ENCODE measurements at regions not wholly inside any gene's neighbourhood (a gene's known extent, or its start where the extent isn't known, plus 50 kb on each side); places are given as distances from the start of the nearest gene placed in this dataset.

DNA sequence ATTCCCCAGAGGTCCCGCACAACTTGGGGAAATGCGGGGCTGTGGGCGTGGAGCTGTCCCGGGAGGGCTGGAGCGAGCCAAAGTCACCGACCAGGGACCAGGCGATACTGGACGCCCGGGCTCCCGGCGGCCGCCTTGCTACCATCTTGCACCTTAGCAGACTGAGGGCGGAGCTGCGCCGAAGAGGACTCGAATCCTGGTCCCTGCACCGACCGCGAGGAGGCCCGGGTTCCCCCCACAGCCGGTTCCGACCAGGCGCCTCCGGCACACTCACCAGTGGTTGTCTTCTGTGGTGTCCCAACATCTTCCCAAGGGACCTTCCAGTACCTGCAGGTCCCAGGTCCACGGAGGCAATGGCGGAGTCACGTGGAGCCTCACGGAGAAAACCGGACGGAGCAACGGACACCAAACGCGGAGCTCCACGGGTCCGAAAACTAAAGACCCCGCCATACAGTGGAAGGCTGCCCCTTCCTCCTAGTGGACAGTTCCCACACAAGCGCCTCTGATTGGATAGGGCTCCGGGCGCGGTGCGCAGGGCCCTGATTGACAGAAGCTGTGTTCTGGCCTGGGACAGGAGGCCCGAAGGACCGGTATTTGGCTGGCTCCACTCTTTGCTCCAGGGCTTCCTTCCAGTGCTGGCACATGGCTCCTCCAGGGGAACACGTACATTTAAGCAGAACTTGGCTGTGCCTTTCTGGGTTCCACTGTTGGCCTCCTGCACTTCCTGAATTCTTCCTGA lies 124.6 kb upstream of the ZNF479 start:
- TF ChIP-seq, protein P1, sequence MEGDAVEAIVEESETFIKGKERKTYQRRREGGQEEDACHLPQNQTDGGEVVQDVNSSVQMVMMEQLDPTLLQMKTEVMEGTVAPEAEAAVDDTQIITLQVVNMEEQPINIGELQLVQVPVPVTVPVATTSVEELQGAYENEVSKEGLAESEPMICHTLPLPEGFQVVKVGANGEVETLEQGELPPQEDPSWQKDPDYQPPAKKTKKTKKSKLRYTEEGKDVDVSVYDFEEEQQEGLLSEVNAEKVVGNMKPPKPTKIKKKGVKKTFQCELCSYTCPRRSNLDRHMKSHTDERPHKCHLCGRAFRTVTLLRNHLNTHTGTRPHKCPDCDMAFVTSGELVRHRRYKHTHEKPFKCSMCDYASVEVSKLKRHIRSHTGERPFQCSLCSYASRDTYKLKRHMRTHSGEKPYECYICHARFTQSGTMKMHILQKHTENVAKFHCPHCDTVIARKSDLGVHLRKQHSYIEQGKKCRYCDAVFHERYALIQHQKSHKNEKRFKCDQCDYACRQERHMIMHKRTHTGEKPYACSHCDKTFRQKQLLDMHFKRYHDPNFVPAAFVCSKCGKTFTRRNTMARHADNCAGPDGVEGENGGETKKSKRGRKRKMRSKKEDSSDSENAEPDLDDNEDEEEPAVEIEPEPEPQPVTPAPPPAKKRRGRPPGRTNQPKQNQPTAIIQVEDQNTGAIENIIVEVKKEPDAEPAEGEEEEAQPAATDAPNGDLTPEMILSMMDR (IDR thresholded peaks at IDR 0.05; ENCODE audit: poor library complexity): no peak
- TF ChIP-seq EZH2phosphoT487 (IDR thresholded peaks at IDR 0.05; ENCODE audit: low read depth, severe bottlenecking, unreplicated experiment) (no peak), EZH2 (IDR thresholded peaks at IDR 0.05; ENCODE audit: borderline replicate concordance) (no peak)
